Progenitor cell of endocrine pancreas (in vitro differentiated cells): ENCODE measurements at regions not wholly inside any gene's neighbourhood (a gene's known extent, or its start where the extent isn't known, plus 50 kb on each side); places are given as distances from the start of the nearest gene placed in this dataset.
"Not testable (repeated sequence)": the region's sequence is repeated elsewhere in the genome, so short reads cannot be mapped to it uniquely, and the experiment has no call there.

Experiments
- DNase-seq: peaks from one replicate; pipeline ENCODE4 v3.0.0; 2021; ENCODE audit warnings: low spot score; ENCODE audit not compliant: unreplicated experiment
- H3K27ac Mint-ChIP-seq: 2 replicates; pipeline ENCODE4 v1.8.0; 2021; ENCODE audit warnings: mild to moderate bottlenecking, moderate library complexity, mixed read lengths
- H3K27me3 Mint-ChIP-seq: 2 replicates; pipeline ENCODE4 v1.8.0; 2021; ENCODE audit warnings: mixed read lengths
- H3K36me3 Mint-ChIP-seq: 2 replicates; pipeline ENCODE4 v1.8.0; 2022; ENCODE audit warnings: mixed read lengths; ENCODE audit not compliant: insufficient read depth
- H3K4me1 Mint-ChIP-seq: 2 replicates; pipeline ENCODE4 v1.8.0; 2021; ENCODE audit warnings: low read depth, mixed read lengths
- H3K4me3 Mint-ChIP-seq: 2 replicates; pipeline ENCODE4 v1.8.0; 2021; ENCODE audit warnings: low read depth, mild to moderate bottlenecking, moderate library complexity, mixed read lengths
- H3K9me3 Mint-ChIP-seq: 2 replicates; pipeline ENCODE4 v1.8.0; 2021; ENCODE audit warnings: low read depth, mixed read lengths
- TF ChIP-seq, protein P1 (sequence below): fragments of 200-600 bp; sonication (generic); IDR thresholded peaks from one replicate; pipeline ENCODE4 v1.5.0; 2021; ENCODE audit warnings: antibody characterized with exemption, mild to moderate bottlenecking; ENCODE audit not compliant: unreplicated experiment

DNA sequence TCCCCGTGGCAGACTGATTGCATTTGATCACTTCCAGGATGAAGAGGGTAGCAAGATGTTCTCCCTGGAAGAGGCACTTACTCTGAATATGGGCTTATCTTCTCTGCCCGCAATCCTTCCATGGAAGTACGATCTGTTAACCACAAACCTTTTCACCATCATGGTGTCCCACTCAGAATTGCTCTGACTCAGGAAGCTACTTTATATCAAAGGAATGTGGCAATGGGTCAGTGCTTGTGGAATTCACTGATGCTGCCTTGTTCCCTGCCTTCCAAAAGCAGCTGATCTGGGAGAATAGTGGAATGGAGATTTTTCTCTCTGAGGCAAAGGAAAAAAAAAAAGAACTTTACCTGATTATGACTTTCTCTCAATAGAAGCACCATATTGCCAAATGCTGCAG, 306.1 kb upstream of the WSB1 start:
- H3K9me3 Mint-ChIP-seq: peaks cover 51% of the 10 kb centered on the region
- not testable (repeated sequence) for H3K36me3 Mint-ChIP-seq, H3K27me3 Mint-ChIP-seq, H3K4me1 Mint-ChIP-seq, H3K27ac Mint-ChIP-seq, H3K4me3 Mint-ChIP-seq, DNase-seq

DNA sequence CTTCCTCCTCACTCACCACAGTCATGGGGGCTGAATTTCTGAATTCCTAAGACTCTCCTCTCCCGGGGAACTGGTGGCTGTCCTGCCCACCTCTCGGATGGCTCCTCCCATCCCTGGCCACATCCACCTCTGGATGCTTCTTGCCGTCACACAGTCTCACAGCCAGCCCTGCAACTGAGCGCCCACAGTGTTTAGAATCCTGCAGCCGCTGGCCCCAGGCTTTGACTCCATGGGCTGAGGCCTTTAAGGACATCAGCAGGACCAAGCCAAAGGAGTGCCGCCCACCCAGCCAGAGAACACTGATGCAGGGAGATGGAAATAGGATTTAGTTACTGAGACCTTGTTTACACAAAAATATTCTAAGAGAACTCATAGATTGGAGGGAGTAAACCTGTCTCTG, 299.3 kb upstream of the WSB1 start:
- H3K36me3 Mint-ChIP-seq, H3K4me1 Mint-ChIP-seq, H3K27ac Mint-ChIP-seq, H3K27me3 Mint-ChIP-seq, H3K4me3 Mint-ChIP-seq, DNase-seq: not testable (repeated sequence)
- H3K9me3 Mint-ChIP-seq: peaks cover 50% of the 10 kb centered on the region

GRCh38 chr17:26996146-26996916, 297.6 kb upstream of the WSB1 start:
- not testable (repeated sequence) for H3K36me3 Mint-ChIP-seq, H3K27me3 Mint-ChIP-seq, H3K4me1 Mint-ChIP-seq, H3K27ac Mint-ChIP-seq, H3K4me3 Mint-ChIP-seq, DNase-seq
- peaks cover 48% of the 10 kb centered on the region for H3K9me3 Mint-ChIP-seq

DNA sequence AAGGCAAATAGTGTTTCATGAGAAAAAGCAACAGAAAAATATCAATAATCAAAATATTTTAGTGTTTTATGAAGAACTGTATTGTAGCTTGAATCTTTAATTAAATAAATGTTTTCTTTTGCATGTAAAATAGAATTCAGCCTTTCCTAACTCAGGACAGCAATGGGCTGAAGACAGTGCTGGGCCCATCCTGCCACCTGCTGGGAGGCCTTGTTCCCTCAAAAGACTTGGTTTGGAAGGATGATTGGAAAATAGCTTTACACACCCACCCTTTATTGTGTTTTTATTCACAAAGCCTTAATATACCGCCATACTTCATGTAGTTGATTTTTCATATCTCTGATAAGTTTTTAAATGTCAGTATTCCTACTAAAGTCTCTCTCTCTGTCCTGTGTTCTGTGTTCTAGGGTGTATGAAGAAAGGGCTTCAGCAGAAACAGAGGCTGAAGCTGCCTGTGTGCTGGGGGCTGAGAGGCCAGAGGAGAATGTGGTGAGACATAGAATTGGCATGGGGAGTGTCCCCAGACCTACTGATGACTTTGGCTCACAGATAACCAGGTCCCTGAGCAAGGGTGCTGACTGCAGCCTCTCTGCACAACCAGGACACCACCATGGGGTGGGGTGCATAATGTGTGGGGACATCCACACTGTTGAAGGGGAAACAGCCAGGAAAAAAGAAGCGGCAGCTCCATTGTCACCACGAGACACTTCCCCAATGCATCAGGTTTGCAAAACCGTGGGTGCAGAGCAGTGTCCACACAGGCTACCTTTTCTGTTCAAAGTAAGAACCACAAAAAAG, 286.0 kb upstream of the WSB1 start:
- peaks cover 56% of the 10 kb centered on the region for H3K9me3 Mint-ChIP-seq
- not testable (repeated sequence) for H3K4me3 Mint-ChIP-seq, H3K27ac Mint-ChIP-seq

GRCh38 chr17:27009087-27009486, 284.8 kb upstream of the WSB1 start:
- H3K27ac Mint-ChIP-seq: no peak overlapping the region
- TF ChIP-seq, protein P1, sequence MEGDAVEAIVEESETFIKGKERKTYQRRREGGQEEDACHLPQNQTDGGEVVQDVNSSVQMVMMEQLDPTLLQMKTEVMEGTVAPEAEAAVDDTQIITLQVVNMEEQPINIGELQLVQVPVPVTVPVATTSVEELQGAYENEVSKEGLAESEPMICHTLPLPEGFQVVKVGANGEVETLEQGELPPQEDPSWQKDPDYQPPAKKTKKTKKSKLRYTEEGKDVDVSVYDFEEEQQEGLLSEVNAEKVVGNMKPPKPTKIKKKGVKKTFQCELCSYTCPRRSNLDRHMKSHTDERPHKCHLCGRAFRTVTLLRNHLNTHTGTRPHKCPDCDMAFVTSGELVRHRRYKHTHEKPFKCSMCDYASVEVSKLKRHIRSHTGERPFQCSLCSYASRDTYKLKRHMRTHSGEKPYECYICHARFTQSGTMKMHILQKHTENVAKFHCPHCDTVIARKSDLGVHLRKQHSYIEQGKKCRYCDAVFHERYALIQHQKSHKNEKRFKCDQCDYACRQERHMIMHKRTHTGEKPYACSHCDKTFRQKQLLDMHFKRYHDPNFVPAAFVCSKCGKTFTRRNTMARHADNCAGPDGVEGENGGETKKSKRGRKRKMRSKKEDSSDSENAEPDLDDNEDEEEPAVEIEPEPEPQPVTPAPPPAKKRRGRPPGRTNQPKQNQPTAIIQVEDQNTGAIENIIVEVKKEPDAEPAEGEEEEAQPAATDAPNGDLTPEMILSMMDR: no peak
- peaks cover 50% of the 10 kb centered on the region for H3K9me3 Mint-ChIP-seq
- no peaks in the 10 kb centered on the region for H3K27me3 Mint-ChIP-seq
- DNase-seq: no peak
- H3K36me3 Mint-ChIP-seq: peaks cover 4% of the 10 kb centered on the region
- no peaks in the 10 kb centered on the region for H3K4me1 Mint-ChIP-seq
- no peak overlapping the region for H3K4me3 Mint-ChIP-seq

More for the DNA sequence above, 286.0 kb upstream of the WSB1 start:
- DNase-seq, H3K36me3 Mint-ChIP-seq, H3K4me1 Mint-ChIP-seq, H3K27me3 Mint-ChIP-seq: not testable (repeated sequence)

GRCh38 chr17:27010138-27010537, 283.8 kb upstream of the WSB1 start:
- H3K27ac Mint-ChIP-seq, H3K4me1 Mint-ChIP-seq, H3K36me3 Mint-ChIP-seq, H3K4me3 Mint-ChIP-seq, H3K27me3 Mint-ChIP-seq, DNase-seq: not testable (repeated sequence)
- peaks cover 52% of the 10 kb centered on the region for H3K9me3 Mint-ChIP-seq

DNA sequence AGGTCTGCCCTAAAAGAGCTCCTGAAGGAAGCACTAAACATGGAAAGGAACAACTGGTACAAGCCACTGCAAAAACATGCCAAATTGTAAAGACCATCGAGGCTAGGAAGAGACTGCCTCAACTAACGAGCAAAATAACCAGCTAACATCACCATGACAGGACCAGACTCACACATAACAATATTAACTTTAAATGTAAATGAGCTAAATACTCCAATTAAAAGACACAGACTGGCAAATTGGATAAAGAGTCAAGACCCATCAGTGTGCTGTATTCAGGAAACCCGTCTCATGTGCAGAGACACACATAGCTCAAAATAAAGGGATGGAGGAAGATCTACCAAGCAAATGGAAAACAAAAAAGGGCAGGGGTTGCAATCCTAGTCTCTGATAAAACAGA, 263.4 kb upstream of the WSB1 start:
- H3K4me3 Mint-ChIP-seq, H3K27me3 Mint-ChIP-seq, H3K4me1 Mint-ChIP-seq, DNase-seq, H3K27ac Mint-ChIP-seq, H3K36me3 Mint-ChIP-seq: not testable (repeated sequence)
- peaks cover 44% of the 10 kb centered on the region for H3K9me3 Mint-ChIP-seq

DNA sequence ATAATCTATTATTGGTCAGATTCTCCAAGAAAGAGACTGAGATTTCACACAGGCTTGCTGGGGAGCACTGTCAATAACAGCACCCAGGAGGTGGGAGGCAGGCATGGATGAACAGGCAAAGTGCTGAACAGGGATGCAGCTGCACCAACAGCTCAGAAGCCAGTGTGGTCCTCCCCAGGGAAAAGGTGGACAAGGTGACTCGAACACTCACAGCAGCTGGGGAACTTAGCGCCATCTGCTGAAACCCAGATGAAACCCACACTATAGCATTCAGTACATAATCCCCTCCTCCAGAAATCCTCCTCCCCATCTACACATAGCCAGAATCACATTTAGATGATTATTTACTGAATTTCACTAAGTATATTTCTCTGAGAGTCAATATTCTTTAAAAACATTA, 255.2 kb upstream of the WSB1 start:
- Mint-ChIP-seq H3K27me3 (no peaks in the 10 kb centered on the region), H3K4me3 (no peak overlapping the region), H3K36me3 (peaks cover 2% of the 10 kb centered on the region), H3K9me3 (peaks cover 26% of the 10 kb centered on the region), H3K27ac (no peak overlapping the region), H3K4me1 (no peaks in the 10 kb centered on the region)
- TF ChIP-seq, protein P1: no peak
- DNase-seq: no peak

GRCh38 chr17:27045039-27045438, 248.9 kb upstream of the WSB1 start:
- H3K27ac Mint-ChIP-seq, H3K27me3 Mint-ChIP-seq, DNase-seq, H3K36me3 Mint-ChIP-seq, H3K4me1 Mint-ChIP-seq, H3K4me3 Mint-ChIP-seq: not testable (repeated sequence)
- H3K9me3 Mint-ChIP-seq: peaks cover 21% of the 10 kb centered on the region
